Parathyroid adenoma (tissue), 2 donors: ENCODE measurements at regions not wholly inside any gene's neighbourhood (a gene's known extent, or its start where the extent isn't known, plus 50 kb on each side); places are given as distances from the start of the nearest gene placed in this dataset.

ENCODE experiments used
- H2AFZ ChIP-seq: fragments of 300-600 bp; sonication (generic); one replicate; pipeline ENCODE4 v1.7.0; 2017; ENCODE audit warnings: antibody characterized with exemption, mild to moderate bottlenecking
- H3K27ac ChIP-seq: fragments of 300-600 bp; sonication (generic); one replicate; pipeline ENCODE4 v1.7.0; 2017
- H3K27me3 ChIP-seq: fragments of 300-600 bp; sonication (generic); one replicate; pipeline ENCODE4 v1.7.0; 2017; ENCODE audit warnings: low read length; ENCODE audit not compliant: control insufficient read depth, insufficient read depth
- H3K36me3 ChIP-seq: fragments of 300-600 bp; sonication (generic); one replicate; pipeline ENCODE4 v1.7.0; 2017; ENCODE audit warnings: low read length; ENCODE audit not compliant: control insufficient read depth, insufficient read depth
- H3K4me1 ChIP-seq: fragments of 300-600 bp; sonication (generic); one replicate; pipeline ENCODE4 v1.7.0; 2017; ENCODE audit warnings: control low read depth
- H3K4me2 ChIP-seq: fragments of 300-600 bp; sonication (generic); one replicate; pipeline ENCODE4 v1.7.0; 2017; ENCODE audit warnings: low read length
- H3K4me3 ChIP-seq: fragments of 300-600 bp; sonication (generic); one replicate; pipeline ENCODE4 v1.7.0; 2017; ENCODE audit warnings: low read depth, low read length
- H3K79me2 ChIP-seq: fragments of 300-600 bp; sonication (generic); one replicate; pipeline ENCODE4 v1.7.0; 2017; ENCODE audit warnings: control low read depth
- H3K9ac ChIP-seq: fragments of 300-600 bp; sonication (generic); one replicate; pipeline ENCODE4 v1.7.0; 2017; ENCODE audit warnings: mild to moderate bottlenecking
- H3K9me3 ChIP-seq: fragments of 300-600 bp; sonication (generic); one replicate; pipeline ENCODE4 v1.7.0; 2017; ENCODE audit warnings: low read length; ENCODE audit not compliant: control insufficient read depth
- TF ChIP-seq, protein P1 (sequence below): fragments of 300-600 bp; sonication (generic); IDR thresholded peaks from one replicate; pipeline ENCODE4 v1.7.0; 2017; ENCODE audit warnings: antibody characterized with exemption, mild to moderate bottlenecking
- donor health status: primary hyperparathyroidism.

DNA sequence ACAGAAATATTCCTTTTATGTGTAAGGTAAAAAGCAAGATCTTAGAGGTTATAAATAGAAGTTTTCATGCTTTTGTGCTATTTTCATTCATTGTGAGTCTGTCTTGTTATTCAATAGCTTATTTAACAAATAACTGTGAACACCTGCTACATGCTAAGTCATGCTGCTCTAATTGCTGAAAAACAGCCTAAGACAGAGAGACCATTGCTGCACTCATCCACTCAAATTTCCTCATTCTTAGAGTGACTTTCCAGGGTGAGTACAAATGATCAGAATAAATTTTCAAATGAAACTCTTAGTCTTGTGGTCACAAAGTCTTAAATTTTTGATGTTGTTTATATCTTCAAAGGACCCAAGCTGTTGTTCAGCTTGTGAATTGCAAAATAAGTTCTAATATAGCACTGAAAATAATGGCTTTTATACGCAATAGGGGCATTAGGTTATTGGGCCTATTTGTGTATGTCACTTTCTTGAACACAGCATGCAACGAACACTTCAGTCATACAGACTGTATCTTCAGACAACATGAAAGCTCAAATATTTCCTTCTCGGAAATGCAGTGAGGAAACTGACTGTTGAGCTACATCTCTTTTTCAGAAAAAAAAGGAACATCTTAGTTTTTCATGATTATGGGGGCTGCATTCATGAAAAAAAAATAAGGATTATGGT is 247.9 kb upstream of the PCDH15 start:
- TF ChIP-seq, protein P1, sequence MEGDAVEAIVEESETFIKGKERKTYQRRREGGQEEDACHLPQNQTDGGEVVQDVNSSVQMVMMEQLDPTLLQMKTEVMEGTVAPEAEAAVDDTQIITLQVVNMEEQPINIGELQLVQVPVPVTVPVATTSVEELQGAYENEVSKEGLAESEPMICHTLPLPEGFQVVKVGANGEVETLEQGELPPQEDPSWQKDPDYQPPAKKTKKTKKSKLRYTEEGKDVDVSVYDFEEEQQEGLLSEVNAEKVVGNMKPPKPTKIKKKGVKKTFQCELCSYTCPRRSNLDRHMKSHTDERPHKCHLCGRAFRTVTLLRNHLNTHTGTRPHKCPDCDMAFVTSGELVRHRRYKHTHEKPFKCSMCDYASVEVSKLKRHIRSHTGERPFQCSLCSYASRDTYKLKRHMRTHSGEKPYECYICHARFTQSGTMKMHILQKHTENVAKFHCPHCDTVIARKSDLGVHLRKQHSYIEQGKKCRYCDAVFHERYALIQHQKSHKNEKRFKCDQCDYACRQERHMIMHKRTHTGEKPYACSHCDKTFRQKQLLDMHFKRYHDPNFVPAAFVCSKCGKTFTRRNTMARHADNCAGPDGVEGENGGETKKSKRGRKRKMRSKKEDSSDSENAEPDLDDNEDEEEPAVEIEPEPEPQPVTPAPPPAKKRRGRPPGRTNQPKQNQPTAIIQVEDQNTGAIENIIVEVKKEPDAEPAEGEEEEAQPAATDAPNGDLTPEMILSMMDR = no peak
- Histone ChIP-seq H3K4me3 (no peak overlapping the region), H2AFZ (no peak overlapping the region), H3K27me3 (no peaks in the 10 kb centered on the region), H3K4me1 (no peaks in the 10 kb centered on the region), H3K9me3 (no peaks in the 10 kb centered on the region), H3K36me3 (no peaks in the 10 kb centered on the region), H3K27ac (no peak overlapping the region), H3K79me2 (no peaks in the 10 kb centered on the region), H3K9ac (no peak overlapping the region), H3K4me2 (no peak overlapping the region)

DNA sequence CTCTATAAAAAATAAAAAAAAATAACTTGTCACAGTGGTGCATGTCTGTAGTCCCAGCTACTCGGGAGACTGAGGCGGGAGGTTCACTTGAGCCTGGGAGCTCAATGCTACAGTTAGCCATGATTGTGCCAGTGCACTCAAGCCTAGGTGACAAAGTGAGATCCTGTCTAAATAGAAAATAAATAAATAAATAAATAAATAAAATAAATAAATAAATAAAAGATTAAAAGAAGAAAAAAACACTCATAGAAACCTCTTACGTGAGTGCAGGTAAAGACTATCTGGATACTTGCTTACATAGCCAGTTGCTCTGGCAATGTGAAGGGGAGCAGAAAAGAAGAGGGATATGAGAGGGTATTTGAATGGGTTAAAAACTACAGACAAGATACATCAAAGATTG is 242.5 kb upstream of the PCDH15 start:
- Histone ChIP-seq H3K36me3 (no peaks in the 10 kb centered on the region), H2AFZ (no peak overlapping the region), H3K9ac (no peak overlapping the region), H3K79me2 (no peaks in the 10 kb centered on the region), H3K4me2 (no peak overlapping the region), H3K27ac (no peak overlapping the region), H3K9me3 (no peaks in the 10 kb centered on the region), H3K27me3 (no peaks in the 10 kb centered on the region), H3K4me3 (no peak overlapping the region), H3K4me1 (no peaks in the 10 kb centered on the region)
- TF ChIP-seq, protein P1 = no peak

DNA sequence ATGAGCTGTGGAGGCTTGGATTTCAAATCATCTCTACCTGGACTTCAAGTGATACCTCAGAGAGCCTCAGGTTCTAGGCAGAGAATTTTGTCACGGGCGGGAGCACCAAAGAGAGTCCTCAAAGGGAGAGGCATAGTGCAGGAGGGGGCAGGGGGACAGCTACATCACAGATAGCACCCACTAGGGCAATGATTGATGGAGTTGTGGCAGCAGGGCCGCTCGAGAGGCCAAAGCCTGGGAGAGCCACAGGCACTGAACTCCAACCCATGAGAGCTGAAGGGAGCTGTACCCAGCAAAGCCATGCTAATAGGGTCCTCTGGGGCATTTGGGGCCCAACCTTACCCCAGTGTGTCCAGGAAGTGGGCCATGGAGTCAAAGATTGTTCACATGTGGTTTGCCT is 232.0 kb upstream of the PCDH15 start:
- Histone ChIP-seq H3K4me3 (no peak overlapping the region), H3K4me1 (no peaks in the 10 kb centered on the region), H3K36me3 (no peaks in the 10 kb centered on the region), H3K9me3 (no peaks in the 10 kb centered on the region), H3K27me3 (no peaks in the 10 kb centered on the region), H2AFZ (no peak overlapping the region), H3K27ac (no peak overlapping the region), H3K4me2 (no peak overlapping the region), H3K9ac (no peak overlapping the region), H3K79me2 (no peaks in the 10 kb centered on the region)
- TF ChIP-seq, protein P1 = no peak

DNA sequence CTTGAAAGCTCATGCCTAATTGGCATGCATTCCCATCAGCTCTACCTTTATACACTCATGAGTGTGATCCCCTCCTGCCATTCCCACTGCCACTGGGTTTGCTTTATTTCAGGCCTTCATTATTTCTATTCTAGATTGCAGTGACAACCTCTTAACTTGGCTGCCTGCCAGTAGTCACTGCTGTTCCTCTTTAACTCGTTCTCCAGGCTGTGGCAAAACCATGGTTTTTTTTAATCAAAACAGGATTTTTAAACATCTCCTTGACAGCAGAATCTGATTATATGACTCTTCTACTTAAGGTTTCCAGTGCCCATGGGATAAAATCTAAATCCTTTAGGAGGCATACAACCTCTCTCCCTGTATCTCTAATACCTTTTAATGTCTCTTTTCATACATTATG is 223.7 kb upstream of the PCDH15 start:
- Histone ChIP-seq H3K36me3 (no peaks in the 10 kb centered on the region), H3K4me1 (no peaks in the 10 kb centered on the region), H2AFZ (no peak overlapping the region), H3K79me2 (no peaks in the 10 kb centered on the region), H3K4me3 (no peak overlapping the region), H3K9ac (no peak overlapping the region), H3K27ac (no peak overlapping the region), H3K9me3 (no peaks in the 10 kb centered on the region), H3K4me2 (no peak overlapping the region), H3K27me3 (no peaks in the 10 kb centered on the region)
- TF ChIP-seq, protein P1 = no peak

DNA sequence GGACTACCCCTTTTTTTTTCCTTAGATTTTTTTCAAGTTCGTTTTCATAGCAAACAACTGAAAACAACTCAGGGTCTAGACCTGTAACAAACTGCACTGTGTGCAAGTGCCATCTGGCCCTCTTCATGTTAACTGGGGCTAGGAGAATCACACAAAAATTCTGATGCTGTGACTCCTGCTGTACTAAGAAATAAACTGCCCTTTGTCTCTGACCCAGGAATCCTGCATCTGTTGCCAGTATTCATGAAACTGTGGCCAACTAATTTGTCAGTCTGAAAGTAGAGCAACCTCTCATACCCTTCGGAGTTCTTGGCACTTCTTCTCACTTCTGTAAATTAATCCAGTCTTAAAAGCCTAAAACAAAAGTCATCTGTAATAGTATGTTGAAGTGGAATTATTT is 218.4 kb upstream of the PCDH15 start:
- no peaks in the 10 kb centered on the region for H3K9me3 ChIP-seq

More for the DNA sequence above, 218.4 kb upstream of the PCDH15 start:
- no peaks in the 10 kb centered on the region for H3K27me3 ChIP-seq
- H3K4me2 ChIP-seq = no peak overlapping the region
- H3K9ac ChIP-seq = no peak overlapping the region
- no peak overlapping the region for H3K4me3 ChIP-seq
- H3K27ac ChIP-seq = no peak overlapping the region
- no peak overlapping the region for H2AFZ ChIP-seq
- no peaks in the 10 kb centered on the region for H3K79me2 ChIP-seq
- no peaks in the 10 kb centered on the region for H3K36me3 ChIP-seq
- TF ChIP-seq, protein P1 = no peak
- no peaks in the 10 kb centered on the region for H3K4me1 ChIP-seq
